HEK293 (cell line): ENCODE measurements at regions not wholly inside any gene's neighbourhood (a gene's known extent, or its start where the extent isn't known, plus 50 kb on each side); places are given as distances from the start of the nearest gene placed in this dataset.

Source experiments
- CTCF ChIA-PET: fragments of 350-600 bp; formaldehyde crosslinking; extraction: SDS; loops from one replicate; lab custom pipeline; 2021; ENCODE audit warnings: antibody characterized with exemption; lab: Yijun Ruan, JAX
- POLR2A ChIA-PET: fragments of 300-600 bp; formaldehyde crosslinking; extraction: SDS; loops from one replicate; lab custom pipeline; 2020; ENCODE audit warnings: antibody characterized with exemption, inconsistent platforms; lab: Yijun Ruan, JAX
- H3K27ac ChIP-seq: fragments of 200-500 bp; sonication (Bioruptor generic); 2 replicates; pipeline ENCODE4 v1.5.1; 2014; ENCODE audit warnings: low read depth, low read length, control low read depth, inconsistent platforms; ENCODE audit errors: extremely low read depth
- H3K36me3 ChIP-seq, 2 experiments: fragments of 200-500 bp in 1 of 2; sonication (Bioruptor generic) in 1 of 2; 1 replicate in 1 of 2; 2 replicates in 1 of 2; pipeline ENCODE4 v1.5.1; 2014 to 2017; ENCODE audit warnings: inconsistent platforms in 2 of 2, low read length in 2 of 2; ENCODE audit not compliant: control insufficient read depth in 2 of 2, insufficient read depth in 1 of 2
- H3K4me1 ChIP-seq: fragments of 200-500 bp; sonication (Bioruptor generic); 2 replicates; pipeline ENCODE4 v1.5.1; 2014; ENCODE audit warnings: mild to moderate bottlenecking, low read length, inconsistent platforms; ENCODE audit not compliant: control insufficient read depth, insufficient read depth
- H3K4me3 ChIP-seq: 2 replicates; pipeline ENCODE4 v1.5.1; 2011; ENCODE audit warnings: low read depth, mild to moderate bottlenecking, control low read depth, low read length, moderate library complexity
- H3K9me3 ChIP-seq: fragments of 200-500 bp; sonication (Bioruptor generic); 2 replicates; pipeline ENCODE4 v1.5.1; 2014; ENCODE audit warnings: low read depth, low read length, inconsistent platforms; ENCODE audit not compliant: control insufficient read depth, insufficient read depth
- BCL11B ChIP-seq: fragments of 450-650 bp; formaldehyde crosslinking; IDR thresholded peaks from 2 replicates; pipeline ENCODE4 v1.5.1; 2016; ENCODE audit warnings: low read depth, missing biosample characterization, missing genetic modification characterization
- IKZF3 ChIP-seq: fragments of 450-650 bp; IDR thresholded peaks from 2 replicates; pipeline ENCODE4 v1.5.0; 2018; ENCODE audit warnings: missing biosample characterization, mild to moderate bottlenecking, missing genetic modification characterization, moderate library complexity
- SP2 ChIP-seq: fragments of 450-650 bp; formaldehyde crosslinking; IDR thresholded peaks from 2 replicates; pipeline ENCODE4 v1.5.1; 2016; ENCODE audit warnings: missing biosample characterization, missing genetic modification characterization
- SP3 ChIP-seq: fragments of 450-650 bp; formaldehyde crosslinking; IDR thresholded peaks from 2 replicates; pipeline ENCODE4 v1.5.1; 2016; ENCODE audit warnings: missing biosample characterization, missing genetic modification characterization
- SP7 ChIP-seq: fragments of 450-650 bp; formaldehyde crosslinking; IDR thresholded peaks from 2 replicates; pipeline ENCODE4 v1.5.1; 2016; ENCODE audit warnings: missing biosample characterization, missing genetic modification characterization
- TCF7L2 ChIP-seq: IDR thresholded peaks from 2 replicates; pipeline ENCODE4 v1.6.1; 2011; ENCODE audit warnings: low read depth, mild to moderate bottlenecking, inconsistent platforms, low read length, moderate library complexity, borderline replicate concordance
- TSHZ1 ChIP-seq: fragments of 450-650 bp; formaldehyde crosslinking; IDR thresholded peaks from 2 replicates; pipeline ENCODE4 v1.5.1; 2016; ENCODE audit warnings: missing biosample characterization, missing genetic modification characterization, borderline replicate concordance
- WT1 ChIP-seq: fragments of 450-650 bp; formaldehyde crosslinking; IDR thresholded peaks from 2 replicates; pipeline ENCODE4 v1.5.1; 2016; ENCODE audit warnings: missing biosample characterization, missing genetic modification characterization
- ZBTB11 ChIP-seq: fragments of 450-650 bp; formaldehyde crosslinking; conservative IDR thresholded peaks from 2 replicates; pipeline ENCODE4 v1.5.1; 2016; ENCODE audit warnings: low read depth, missing biosample characterization, missing genetic modification characterization
- ZBTB8A ChIP-seq: fragments of 450-650 bp; formaldehyde crosslinking; IDR thresholded peaks from 2 replicates; pipeline ENCODE4 v1.5.1; 2016; ENCODE audit warnings: missing biosample characterization, missing genetic modification characterization
- ZNF146 ChIP-seq: fragments of 450-650 bp; formaldehyde crosslinking; IDR thresholded peaks from 2 replicates; pipeline ENCODE4 v1.5.1; 2016; ENCODE audit warnings: missing biosample characterization, missing genetic modification characterization
- ZNF18 ChIP-seq: fragments of 450-650 bp; formaldehyde crosslinking; IDR thresholded peaks from 2 replicates; pipeline ENCODE4 v1.5.1; 2016; ENCODE audit warnings: missing biosample characterization, missing genetic modification characterization
- ZNF221 ChIP-seq: fragments of 450-650 bp; formaldehyde crosslinking; IDR thresholded peaks from 2 replicates; pipeline ENCODE4 v1.5.1; 2017; ENCODE audit warnings: missing biosample characterization, missing genetic modification characterization, borderline replicate concordance
- ZNF223 ChIP-seq: fragments of 450-650 bp; formaldehyde crosslinking; IDR thresholded peaks from 2 replicates; pipeline ENCODE4 v1.5.1; 2016; ENCODE audit warnings: missing biosample characterization, missing genetic modification characterization
- ZNF391 ChIP-seq: fragments of 450-650 bp; formaldehyde crosslinking; IDR thresholded peaks from 2 replicates; pipeline ENCODE4 v1.5.1; 2016; ENCODE audit warnings: low read depth, missing biosample characterization, missing genetic modification characterization, borderline replicate concordance
- ZNF48 ChIP-seq: fragments of 450-650 bp; formaldehyde crosslinking; IDR thresholded peaks from 2 replicates; pipeline ENCODE4 v1.5.1; 2016; ENCODE audit warnings: missing biosample characterization, missing genetic modification characterization
- ZNF501 ChIP-seq: fragments of 450-650 bp; formaldehyde crosslinking; IDR thresholded peaks from 2 replicates; pipeline ENCODE4 v1.5.1; 2016; ENCODE audit warnings: missing biosample characterization, missing genetic modification characterization
- ZNF530 ChIP-seq: fragments of 450-650 bp; formaldehyde crosslinking; IDR thresholded peaks from 2 replicates; pipeline ENCODE4 v1.5.1; 2016; ENCODE audit warnings: low read depth, missing biosample characterization, missing genetic modification characterization
- ZNF548 ChIP-seq: fragments of 450-650 bp; formaldehyde crosslinking; IDR thresholded peaks from 2 replicates; pipeline ENCODE4 v1.5.1; 2016; ENCODE audit warnings: missing biosample characterization, missing genetic modification characterization
- ZNF571 ChIP-seq: fragments of 450-650 bp; formaldehyde crosslinking; IDR thresholded peaks from 2 replicates; pipeline ENCODE4 v1.5.0; 2017; ENCODE audit warnings: missing biosample characterization, missing genetic modification characterization
- ZNF596 ChIP-seq: fragments of 450-650 bp; IDR thresholded peaks from 2 replicates; pipeline ENCODE4 v1.5.0; 2018; ENCODE audit warnings: missing biosample characterization, mild to moderate bottlenecking, missing genetic modification characterization, moderate library complexity
- ZSCAN16 ChIP-seq: fragments of 450-650 bp; formaldehyde crosslinking; IDR thresholded peaks from 2 replicates; pipeline ENCODE4 v1.5.1; 2016; ENCODE audit warnings: missing biosample characterization, missing genetic modification characterization
- ZSCAN18 ChIP-seq: fragments of 450-650 bp; formaldehyde crosslinking; IDR thresholded peaks from 2 replicates; pipeline ENCODE4 v1.5.1; 2016; ENCODE audit warnings: missing biosample characterization, missing genetic modification characterization
- ZSCAN5A ChIP-seq: fragments of 450-650 bp; formaldehyde crosslinking; IDR thresholded peaks from 2 replicates; pipeline ENCODE4 v1.5.1; 2016; ENCODE audit warnings: missing biosample characterization, missing genetic modification characterization

GRCh38 chr15:38624244-38625205, 59.9 kb upstream of the RASGRP1 start:
- Histone ChIP-seq H3K36me3 (no peaks in the 10 kb centered on the region), H3K27ac (no peak overlapping the region), H3K4me1 (no peaks in the 10 kb centered on the region), H3K9me3 (no peaks in the 10 kb centered on the region), H3K4me3 (no peak overlapping the region)
- CTCF ChIA-PET, result no interaction called here
- POLR2A ChIA-PET, result no interaction called here
- TF ChIP-seq ZSCAN5A (tag by site-specific recombination), result no peak
- TF ChIP-seq SP2 (tag by site-specific recombination), result no peak
- no peak for TF ChIP-seq ZNF501 (tag by site-specific recombination)
- TF ChIP-seq ZNF48 (tag by site-specific recombination), result no peak
- no peak for TF ChIP-seq ZSCAN18
- TF ChIP-seq SP3 (tag by site-specific recombination), result no peak
- no peak for TF ChIP-seq ZNF391 (tag by site-specific recombination)
- no peak for TF ChIP-seq SP7 (tag by site-specific recombination)
- no peak for TF ChIP-seq TCF7L2
- TF ChIP-seq ZNF530 (tag by site-specific recombination), result no peak
- no peak for TF ChIP-seq ZNF548 (tag by site-specific recombination)
- TF ChIP-seq ZNF18 (tag by site-specific recombination), result no peak
- TF ChIP-seq IKZF3 (tag by site-specific recombination), result no peak
- no peak for TF ChIP-seq ZNF221 (tag by site-specific recombination)
- no peak for TF ChIP-seq ZNF596
- TF ChIP-seq TSHZ1 (tag by site-specific recombination), result no peak

GRCh38 chr15:38625886-38626285, 61.3 kb upstream of the RASGRP1 start:
- ChIA-PET CTCF (interaction anchor here (0.6 to 1.2 kb wide), 3 partner anchors 19 to 168 kb away, joined by 3 to 4 read pairs (median 3); no protein-coding TSS in a partner anchor), POLR2A (no interaction called here)
- TF ChIP-seq ZBTB11 (no peak), ZNF571 (tag by site-specific recombination) (no peak), ZNF223 (tag by site-specific recombination) (no peak), ZSCAN16 (tag by site-specific recombination) (no peak), ZNF146 (tag by site-specific recombination) (no peak), ZBTB8A (tag by site-specific recombination) (no peak), BCL11B (tag by site-specific recombination) (no peak), WT1 (tag by site-specific recombination) (no peak)

More at GRCh38 chr15:38625886-38626285, 61.3 kb upstream of the RASGRP1 start:
- H3K36me3 ChIP-seq, result no peaks in the 10 kb centered on the region
- H3K4me1 ChIP-seq, result no peaks in the 10 kb centered on the region
- no peaks in the 10 kb centered on the region for H3K9me3 ChIP-seq
- no peak overlapping the region for H3K4me3 ChIP-seq
- H3K27ac ChIP-seq, result no peak overlapping the region
